ENCODE measurements at regions not wholly inside any gene's neighbourhood (a gene's known extent, or its start where the extent isn't known, plus 50 kb on each side); places are given as distances from the start of the nearest gene placed in this dataset.

- TF ChIP-seq CTCF (IDR thresholded peaks at IDR 0.05) (no peak), POLR2A (IDR thresholded peaks at IDR 0.05; ENCODE audit: low read depth) (no peak), EP300 (IDR thresholded peaks at IDR 0.05) (no peak)
Observed at GRCh38 chr19:29887442-29887855, 54.6 kb upstream of the URI1 start.

Measured in esophagus muscularis mucosa (tissue), 4 donors.